ENCODE measurements at regions not wholly inside any gene's neighbourhood (a gene's known extent, or its start where the extent isn't known, plus 50 kb on each side); places are given as distances from the start of the nearest gene placed in this dataset.

- no peak for DNase-seq
Measured at GRCh38 chr22:44389181-44389580, 76.4 kb upstream of the SHISAL1 start.

GRCh38 chr22:44387486-44387885 is 74.7 kb upstream of the SHISAL1 start:
- DNase-seq: no peak

- no peak for DNase-seq
Measured at GRCh38 chr22:44386386-44387035, 73.8 kb upstream of the SHISAL1 start.

- no peak for DNase-seq
Measured at GRCh38 chr22:44385781-44386180, 73.0 kb upstream of the SHISAL1 start.

GRCh38 chr22:44385296-44385610 is 72.5 kb upstream of the SHISAL1 start:
- DNase-seq: no peak

GRCh38 chr22:44384563-44385295 is 72.0 kb upstream of the SHISAL1 start:
- no peak for DNase-seq

GRCh38 chr22:44383652-44384562 is 71.2 kb upstream of the SHISAL1 start:
- DNase-seq: no peak

GRCh38 chr22:44383064-44383575 is 70.4 kb upstream of the SHISAL1 start:
- no peak for DNase-seq

- DNase-seq: peak in 2 of 56 donors; percentile 7 to 12
Measured at GRCh38 chr22:44382116-44383038, 69.6 kb upstream of the SHISAL1 start.

GRCh38 chr22:44381761-44382115 is 69.0 kb upstream of the SHISAL1 start:
- DNase-seq: no peak

GRCh38 chr22:44380756-44381486 is 68.2 kb upstream of the SHISAL1 start:
- DNase-seq: peak in 5 of 56 donors; percentile 8 to 22 (median 11)

- no peak for DNase-seq
Measured at GRCh38 chr22:44379817-44380755, 67.3 kb upstream of the SHISAL1 start.

GRCh38 chr22:44378380-44378779 is 65.6 kb upstream of the SHISAL1 start:
- no peak for DNase-seq

GRCh38 chr22:44375451-44375850 is 62.7 kb upstream of the SHISAL1 start:
- DNase-seq: no peak

GRCh38 chr22:44373234-44373633 is 60.5 kb upstream of the SHISAL1 start:
- DNase-seq: no peak

GRCh38 chr22:44372611-44373010 is 59.9 kb upstream of the SHISAL1 start:
- no peak for DNase-seq

GRCh38 chr22:44371741-44372525 is 59.2 kb upstream of the SHISAL1 start:
- no peak for DNase-seq
